NCI-H2171 (cell line): ENCODE measurements at regions not wholly inside any gene's neighbourhood (a gene's known extent, or its start where the extent isn't known, plus 50 kb on each side); places are given as distances from the start of the nearest gene placed in this dataset.

Experiments
- DNase-seq: peaks from one replicate; lab custom pipeline; 2025; lab: John Stamatoyannopoulos, UW

GRCh38 chr13:94968757-94969086 is 256.4 kb upstream of the SOX21 start:
- DNase-seq: no peak

- DNase-seq: no peak
Measured at GRCh38 chr13:94968040-94968756, 255.9 kb upstream of the SOX21 start.

- DNase-seq: no peak
Measured at GRCh38 chr13:94967183-94968039, 255.1 kb upstream of the SOX21 start.

- DNase-seq: no peak
Measured at GRCh38 chr13:94966422-94966955, 254.1 kb upstream of the SOX21 start.

GRCh38 chr13:94959626-94960025 is 247.3 kb upstream of the SOX21 start:
- DNase-seq: no peak

- no peak for DNase-seq
Measured at GRCh38 chr13:94956417-94957110, 244.2 kb upstream of the SOX21 start.

GRCh38 chr13:94952787-94953186 is 240.4 kb upstream of the SOX21 start:
- no peak for DNase-seq

GRCh38 chr13:94950303-94950702 is 238.0 kb upstream of the SOX21 start:
- no peak for DNase-seq

- DNase-seq: no peak
Measured at GRCh38 chr13:94947965-94948371, 235.6 kb upstream of the SOX21 start.

- no peak for DNase-seq
Measured at GRCh38 chr13:94947392-94947791, 235.0 kb upstream of the SOX21 start.

- DNase-seq: no peak
Measured at GRCh38 chr13:94946039-94946438, 233.7 kb upstream of the SOX21 start.

GRCh38 chr13:94938124-94938523 is 225.8 kb upstream of the SOX21 start:
- no peak for DNase-seq

GRCh38 chr13:94936633-94937032 is 224.3 kb upstream of the SOX21 start:
- DNase-seq: no peak

GRCh38 chr13:94933936-94934335 is 221.6 kb upstream of the SOX21 start:
- DNase-seq: no peak

- DNase-seq: no peak
Measured at GRCh38 chr13:94933230-94933751, 220.9 kb upstream of the SOX21 start.

GRCh38 chr13:94928127-94928775 is 215.9 kb upstream of the SOX21 start:
- DNase-seq: no peak

GRCh38 chr13:94925263-94925662 is 212.9 kb upstream of the SOX21 start:
- no peak for DNase-seq

GRCh38 chr13:94921181-94921580 is 208.8 kb upstream of the SOX21 start:
- DNase-seq: no peak

- no peak for DNase-seq
Measured at GRCh38 chr13:94920578-94920977, 208.2 kb upstream of the SOX21 start.

- no peak for DNase-seq
Measured at GRCh38 chr13:94917824-94918223, 205.5 kb upstream of the SOX21 start.

- no peak for DNase-seq
Measured at GRCh38 chr13:94914895-94915294, 202.6 kb upstream of the SOX21 start.

GRCh38 chr13:94906605-94907004 is 194.3 kb upstream of the SOX21 start:
- DNase-seq: no peak
